Endodermal cell (in vitro differentiated cells): ENCODE measurements at regions not wholly inside any gene's neighbourhood (a gene's known extent, or its start where the extent isn't known, plus 50 kb on each side); places are given as distances from the start of the nearest gene placed in this dataset.

Source experiments
- DNase-seq: peaks from one replicate; pipeline ENCODE4 v3.0.0-alpha.2; 2017
- H3K27ac ChIP-seq: 2 replicates; pipeline ENCODE4 v1.5.1; 2013; ENCODE audit warnings: mild to moderate bottlenecking, low read depth, low read length, moderate library complexity
- H3K27me3 ChIP-seq: 2 replicates; pipeline ENCODE4 v1.6.1; 2013; ENCODE audit warnings: mild to moderate bottlenecking, low read length, moderate library complexity; ENCODE audit not compliant: insufficient read depth, control insufficient read depth, poor library complexity, severe bottlenecking
- H3K36me3 ChIP-seq: 2 replicates; pipeline ENCODE4 v1.7.0; 2013; ENCODE audit warnings: mild to moderate bottlenecking, low read length, moderate library complexity; ENCODE audit not compliant: control insufficient read depth, insufficient read depth
- H3K4me1 ChIP-seq: one replicate; pipeline ENCODE4 v1.7.0; 2013; ENCODE audit warnings: low read length; ENCODE audit not compliant: control insufficient read depth, insufficient read depth
- H3K4me3 ChIP-seq: 2 replicates; pipeline ENCODE4 v1.5.1; 2013; ENCODE audit warnings: mild to moderate bottlenecking, low read length, moderate library complexity
- H3K9ac ChIP-seq: 2 replicates; pipeline ENCODE4 v1.6.1; 2013; ENCODE audit warnings: mild to moderate bottlenecking, low read length, moderate library complexity; ENCODE audit not compliant: poor library complexity, severe bottlenecking; ENCODE audit errors: extremely low read depth
- H3K9me3 ChIP-seq: 2 replicates; pipeline ENCODE4 v1.6.1; 2013; ENCODE audit warnings: mild to moderate bottlenecking, low read length, moderate library complexity; ENCODE audit not compliant: control insufficient read depth
- H3K27ac Mint-ChIP-seq: 2 replicates; pipeline ENCODE4 v1.8.0; 2020; ENCODE audit warnings: mixed read lengths
- H3K27me3 Mint-ChIP-seq: 2 replicates; pipeline ENCODE4 v1.8.0; 2021; ENCODE audit warnings: mild to moderate bottlenecking, mixed read lengths; ENCODE audit not compliant: insufficient read depth
- H3K36me3 Mint-ChIP-seq: 2 replicates; pipeline ENCODE4 v1.8.0; 2020; ENCODE audit warnings: low read depth, mixed read lengths
- H3K4me1 Mint-ChIP-seq: 2 replicates; pipeline ENCODE4 v1.8.0; 2020; ENCODE audit warnings: mixed read lengths
- H3K4me3 Mint-ChIP-seq: 2 replicates; pipeline ENCODE4 v1.8.0; 2020; ENCODE audit warnings: mild to moderate bottlenecking, moderate library complexity, mixed read lengths
- H3K9me3 Mint-ChIP-seq: 2 replicates; pipeline ENCODE4 v1.8.0; 2020; ENCODE audit warnings: mild to moderate bottlenecking, mixed read lengths
- CTCF ChIP-seq: fragments of 200-600 bp; sonication (generic); conservative IDR thresholded peaks from 2 replicates; pipeline ENCODE4 v1.5.0; 2021; ENCODE audit warnings: antibody characterized with exemption, mild to moderate bottlenecking
- WGBS, 2 experiments: methylation state at CpG; one replicate each; pipeline versions ENCODE4 v1.1.5 to v1.1.7; 2013; ENCODE audit warnings: missing lambda C conversion rate in 2 of 2, mixed read lengths in 1 of 2; ENCODE audit not compliant: insufficient coverage in 1 of 2, insufficient read length in 1 of 2; 5-methylcytosine and 5-hydroxymethylcytosine counted together

GRCh38 chr4:57249083-57249482, 138.9 kb upstream of the IGFBP7 start:
- Mint-ChIP-seq H3K36me3 (no peaks in the 10 kb centered on the region), H3K4me1 (peaks cover 7% of the 10 kb centered on the region), H3K27me3 (no peaks in the 10 kb centered on the region), H3K27ac (no peak overlapping the region), H3K9me3 (no peaks in the 10 kb centered on the region), H3K4me3 (no peak overlapping the region)
- Histone ChIP-seq H3K36me3 (no peaks in the 10 kb centered on the region), H3K27ac (no peak overlapping the region), H3K27me3 (no peaks in the 10 kb centered on the region), H3K9ac (no peak overlapping the region), H3K9me3 (no peaks in the 10 kb centered on the region), H3K4me3 (no peak overlapping the region), H3K4me1 (no peaks in the 10 kb centered on the region)
- no peak for DNase-seq
- 69 to 80% methylated on average over 1 of the region's 1 CpG for WGBS, 2 experiments
- no peak for TF ChIP-seq CTCF

GRCh38 chr4:57243076-57243475, 132.9 kb upstream of the IGFBP7 start:
- no peak for TF ChIP-seq CTCF
- Histone ChIP-seq H3K36me3 (no peaks in the 10 kb centered on the region), H3K9ac (no peak overlapping the region), H3K4me1 (no peaks in the 10 kb centered on the region), H3K27ac (no peak overlapping the region), H3K4me3 (no peak overlapping the region), H3K9me3 (no peaks in the 10 kb centered on the region), H3K27me3 (no peaks in the 10 kb centered on the region)
- Mint-ChIP-seq H3K9me3 (no peaks in the 10 kb centered on the region), H3K27me3 (no peaks in the 10 kb centered on the region), H3K27ac (no peak overlapping the region), H3K36me3 (no peaks in the 10 kb centered on the region), H3K4me3 (no peak overlapping the region), H3K4me1 (no peaks in the 10 kb centered on the region)
- 87 to 92% methylated on average over 2 of the region's 2 CpGs for WGBS, 2 experiments
- DNase-seq, result no peak

- Histone ChIP-seq H3K9me3 (no peaks in the 10 kb centered on the region), H3K4me3 (no peak overlapping the region), H3K36me3 (no peaks in the 10 kb centered on the region), H3K9ac (no peak overlapping the region), H3K27ac (no peak overlapping the region), H3K4me1 (no peaks in the 10 kb centered on the region), H3K27me3 (no peaks in the 10 kb centered on the region)
- Mint-ChIP-seq H3K9me3 (no peaks in the 10 kb centered on the region), H3K4me1 (peaks cover 11% of the 10 kb centered on the region), H3K27me3 (no peaks in the 10 kb centered on the region), H3K36me3 (no peaks in the 10 kb centered on the region), H3K27ac (no peak overlapping the region), H3K4me3 (no peak overlapping the region)
- DNase-seq, result no peak
- no peak for TF ChIP-seq CTCF
- 80 to 91% methylated on average over 11 to 12 of the region's 12 CpGs for WGBS, 2 experiments
Observed at GRCh38 chr4:57234252-57234775, 124.1 kb upstream of the IGFBP7 start.
